Liver (tissue), 3 donors: ENCODE measurements at regions not wholly inside any gene's neighbourhood (a gene's known extent, or its start where the extent isn't known, plus 50 kb on each side); places are given as distances from the start of the nearest gene placed in this dataset.

Source experiments
- CTCF ChIP-seq: fragments of 150-350 bp; IDR thresholded peaks from 2 replicates; pipeline ENCODE4 v1.5.1; 2017; ENCODE audit warnings: improper control_type of control experiment, low read depth, low read length; ENCODE audit not compliant: missing input control
- JUND ChIP-seq, 2 donors: IDR thresholded peaks; 2 replicates each; pipeline ENCODE4 v1.6.1; 2016; ENCODE audit warnings: antibody characterized with exemption in 2 of 2
- donor health status: healthy.
- donor health status: healthy.

- TF ChIP-seq JUND (IDR thresholded peaks at IDR 0.05) (no peak), CTCF (no peak)
Measured at GRCh38 chr10:125273023-125273422, 112.7 kb upstream of the CTBP2 start.
